Kidney epithelial cell (primary cell): ENCODE measurements at regions not wholly inside any gene's neighbourhood (a gene's known extent, or its start where the extent isn't known, plus 50 kb on each side); places are given as distances from the start of the nearest gene placed in this dataset.

Experiments used
- DNase-seq: peaks from one replicate; pipeline ENCODE4 v3.0.0-alpha.2; 2010; ENCODE audit warnings: low read depth
- H3K27me3 ChIP-seq: 2 replicates; pipeline ENCODE4 v1.6.0; 2011; ENCODE audit warnings: low read length; ENCODE audit not compliant: control insufficient read depth, insufficient read depth
- H3K36me3 ChIP-seq: 2 replicates; pipeline ENCODE4 v1.5.1; 2011; ENCODE audit warnings: low read length; ENCODE audit not compliant: control insufficient read depth, insufficient read depth
- H3K4me3 ChIP-seq: 2 replicates; pipeline ENCODE4 v1.5.1; 2011; ENCODE audit warnings: low read depth, mild to moderate bottlenecking, control low read depth, low read length
- CTCF ChIP-seq: IDR thresholded peaks from 2 replicates; pipeline ENCODE4 v1.5.1; 2011; ENCODE audit warnings: mild to moderate bottlenecking, moderate library complexity, low read length, control low read depth, inconsistent platforms; ENCODE audit not compliant: insufficient read depth, poor library complexity, severe bottlenecking

- no peak overlapping the region for H3K4me3 ChIP-seq
- DNase-seq: no peak
- TF ChIP-seq CTCF: no peak
- no peaks in the 10 kb centered on the region for H3K27me3 ChIP-seq
- H3K36me3 ChIP-seq: no peaks in the 10 kb centered on the region
These were observed 87.0 kb upstream of the PPP2R3A start for GRCh38 chr3:135878501-135878900.

GRCh38 chr3:135885885-135886284, 79.6 kb upstream of the PPP2R3A start:
- TF ChIP-seq CTCF: no peak
- Histone ChIP-seq H3K27me3 (no peaks in the 10 kb centered on the region), H3K36me3 (no peaks in the 10 kb centered on the region), H3K4me3 (no peak overlapping the region)
- DNase-seq: no peak

DNA sequence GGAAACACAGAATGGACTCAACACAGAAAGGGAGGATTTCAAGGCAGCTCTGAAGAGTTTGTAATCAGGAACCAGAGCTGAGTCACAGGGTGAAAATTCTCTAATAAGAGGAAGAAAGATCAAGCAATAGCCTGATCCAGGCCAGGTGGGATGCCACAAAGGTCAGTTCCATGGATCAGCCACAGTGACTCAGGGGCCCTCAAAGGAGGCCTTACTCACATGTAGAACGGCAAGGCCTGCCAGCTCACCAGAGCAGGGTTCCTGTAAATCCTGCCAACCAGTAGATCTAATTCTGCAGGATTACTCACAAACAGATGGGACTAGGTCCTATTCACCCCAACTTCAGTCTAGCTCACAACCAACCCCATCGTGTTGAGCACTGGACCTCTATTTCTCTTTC, 78.3 kb upstream of the PPP2R3A start:
- TF ChIP-seq CTCF: no peak
- DNase-seq: peak; percentile 84
- Histone ChIP-seq H3K4me3 (no peak overlapping the region), H3K36me3 (no peaks in the 10 kb centered on the region), H3K27me3 (no peaks in the 10 kb centered on the region)

DNA sequence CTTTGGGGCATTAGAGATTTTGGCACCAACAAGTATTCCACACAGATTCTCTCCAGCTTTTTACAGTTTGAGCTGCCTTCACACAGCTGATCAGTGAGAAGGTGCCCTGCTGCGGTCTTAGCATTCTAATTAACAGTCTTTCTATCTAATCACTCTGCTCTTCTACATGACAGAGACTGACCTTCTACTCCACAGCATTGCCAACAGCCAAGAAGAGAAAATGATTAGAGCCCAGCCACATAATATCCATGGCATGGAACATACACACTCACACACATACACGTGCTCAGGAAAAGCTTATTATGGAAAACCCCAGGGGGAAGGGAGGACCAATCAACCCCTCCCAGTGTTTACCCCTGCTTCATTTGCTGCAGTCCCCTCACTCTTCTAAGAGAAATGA, 76.1 kb upstream of the PPP2R3A start:
- Histone ChIP-seq H3K4me3 (no peak overlapping the region), H3K27me3 (no peaks in the 10 kb centered on the region), H3K36me3 (no peaks in the 10 kb centered on the region)
- DNase-seq: no peak
- TF ChIP-seq CTCF: no peak

- H3K4me3 ChIP-seq: no peak overlapping the region
- DNase-seq: no peak
- H3K27me3 ChIP-seq: no peaks in the 10 kb centered on the region
- no peak for TF ChIP-seq CTCF
- H3K36me3 ChIP-seq: no peaks in the 10 kb centered on the region
These were observed 74.4 kb upstream of the PPP2R3A start for GRCh38 chr3:135891121-135891520.

DNA sequence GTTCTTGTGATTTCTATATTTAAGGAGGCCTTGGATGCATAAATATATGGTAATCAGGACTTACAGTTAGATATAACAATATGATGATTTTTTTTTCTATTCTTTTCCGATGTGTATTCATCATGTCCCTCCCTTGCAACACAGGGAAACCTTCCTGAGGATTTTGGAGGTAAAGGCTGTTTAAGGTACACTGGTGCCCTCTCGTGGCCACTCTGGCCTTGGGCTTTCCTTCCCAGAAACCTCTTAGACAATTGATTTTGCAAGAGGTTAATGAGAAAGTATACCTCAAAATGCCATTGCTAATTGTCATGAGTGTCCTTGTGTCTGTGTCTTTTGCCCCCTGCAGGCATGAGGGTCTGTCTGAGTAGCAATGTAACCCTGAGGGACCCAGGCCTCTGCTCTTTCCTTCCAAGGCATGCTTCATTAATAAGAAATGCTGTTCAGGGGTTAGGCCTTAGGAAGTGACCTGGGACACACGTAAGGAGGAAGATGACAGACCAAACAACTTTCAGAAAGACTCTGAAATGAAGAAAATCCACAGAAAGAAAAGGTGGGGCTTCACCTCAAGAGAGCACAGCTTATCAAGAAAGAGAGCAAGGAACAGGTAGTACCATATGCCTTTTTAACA, 70.3 kb upstream of the PPP2R3A start:
- DNase-seq: peak; percentile 38
- Histone ChIP-seq H3K36me3 (no peaks in the 10 kb centered on the region), H3K27me3 (no peaks in the 10 kb centered on the region), H3K4me3 (no peak overlapping the region)
- TF ChIP-seq CTCF: peak; percentile 84
